NCI-H1092 treated with DMSO at 0.1 percent for 48 hours (cell line): ENCODE measurements at regions not wholly inside any gene's neighbourhood (a gene's known extent, or its start where the extent isn't known, plus 50 kb on each side); places are given as distances from the start of the nearest gene placed in this dataset.
"Not testable (repeated sequence)": the region's sequence is repeated elsewhere in the genome, so short reads cannot be mapped to it uniquely, and the experiment has no call there.

Experiments
- DNase-seq: peaks from one replicate; lab custom pipeline; 2025; lab: John Stamatoyannopoulos, UW

GRCh38 chr17:71782021-71782420 is 338.8 kb upstream of the SOX9 start:
- not testable (repeated sequence) for DNase-seq

- DNase-seq: no peak
Observed at GRCh38 chr17:71790791-71791190, 330.0 kb upstream of the SOX9 start.

GRCh38 chr17:71791311-71791710 is 329.5 kb upstream of the SOX9 start:
- no peak for DNase-seq

DNA sequence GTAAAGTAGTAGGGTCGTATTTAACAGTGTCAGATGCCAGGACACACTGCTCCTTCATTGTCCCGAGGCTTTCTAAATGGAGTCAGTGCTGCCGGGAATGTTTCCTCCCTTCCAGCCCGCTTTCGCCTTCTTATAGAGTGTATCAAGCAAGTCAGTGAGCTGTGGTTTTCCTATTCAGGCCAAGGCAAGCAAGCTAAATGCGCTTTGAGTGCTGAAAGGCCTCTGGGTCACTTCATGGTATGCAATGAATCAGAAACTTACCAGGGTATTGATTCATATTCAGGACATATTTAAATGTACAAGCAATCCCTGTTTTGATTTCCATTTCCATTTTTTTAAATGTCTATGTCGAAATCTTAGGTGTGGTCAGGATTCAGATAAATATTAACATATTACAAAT is 327.9 kb upstream of the SOX9 start:
- DNase-seq: no peak

GRCh38 chr17:71793518-71793917 is 327.3 kb upstream of the SOX9 start:
- no peak for DNase-seq

DNA sequence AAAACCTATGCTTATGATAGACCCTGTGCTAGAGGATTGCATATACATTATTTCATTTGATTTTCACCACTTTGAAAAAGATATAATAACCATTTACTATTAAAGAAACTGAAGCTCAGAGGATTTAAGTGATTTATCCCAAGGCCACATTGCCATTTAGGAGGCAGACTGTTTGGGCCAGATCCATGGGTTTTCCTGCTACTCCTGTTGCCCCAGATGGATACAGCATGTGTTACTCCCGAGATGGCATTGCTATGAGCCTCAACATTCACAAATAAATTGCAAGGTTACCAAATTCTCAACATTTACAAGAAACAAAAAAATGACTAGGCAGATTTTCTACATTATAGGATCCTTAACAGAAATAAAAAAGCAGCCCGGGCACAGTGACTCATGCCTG is 322.1 kb upstream of the SOX9 start:
- no peak for DNase-seq

DNA sequence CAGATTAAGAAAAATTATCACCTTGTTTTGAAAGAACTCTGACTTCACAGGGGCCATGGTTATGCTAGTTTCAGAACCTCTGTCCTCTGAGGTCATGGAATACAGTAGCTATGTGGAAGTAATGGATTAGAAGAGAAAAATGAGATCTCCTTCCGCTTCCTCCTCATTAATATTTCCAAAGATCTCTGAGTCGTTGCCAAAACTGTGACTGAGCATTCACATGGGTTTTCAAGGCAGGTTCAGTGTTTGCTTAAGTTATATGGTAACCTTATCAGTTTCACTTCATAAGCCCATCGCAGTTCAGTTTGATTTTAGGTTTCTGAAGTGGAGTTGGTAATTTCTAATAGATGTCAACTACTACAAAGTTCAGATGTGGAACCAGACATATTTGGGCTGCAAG is 321.2 kb upstream of the SOX9 start:
- no peak for DNase-seq

DNA sequence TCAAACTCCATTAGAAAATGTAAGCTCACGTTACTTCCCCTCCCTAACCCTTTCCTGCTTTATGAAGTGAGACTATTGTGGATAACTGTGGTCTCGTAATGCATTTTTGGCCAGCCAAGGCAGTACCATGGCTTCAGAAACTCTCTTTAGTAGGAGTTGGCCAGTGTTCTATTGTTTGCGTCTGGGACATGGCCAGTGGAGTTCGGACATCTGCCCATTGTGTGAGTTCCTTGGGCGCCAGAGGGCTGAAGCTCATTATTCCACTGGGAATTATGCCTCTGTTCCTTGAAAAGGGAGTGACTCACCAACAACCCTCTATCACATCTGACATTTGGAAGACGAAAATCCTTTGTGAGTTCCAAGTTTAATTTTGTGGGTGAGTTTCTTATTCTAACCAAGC is 319.5 kb upstream of the SOX9 start:
- DNase-seq: no peak

GRCh38 chr17:71802663-71803062 is 318.2 kb upstream of the SOX9 start:
- no peak for DNase-seq

- DNase-seq: no peak
Observed at GRCh38 chr17:71803656-71804284, 317.1 kb upstream of the SOX9 start.

GRCh38 chr17:71809537-71809936 is 311.3 kb upstream of the SOX9 start:
- DNase-seq: no peak

DNA sequence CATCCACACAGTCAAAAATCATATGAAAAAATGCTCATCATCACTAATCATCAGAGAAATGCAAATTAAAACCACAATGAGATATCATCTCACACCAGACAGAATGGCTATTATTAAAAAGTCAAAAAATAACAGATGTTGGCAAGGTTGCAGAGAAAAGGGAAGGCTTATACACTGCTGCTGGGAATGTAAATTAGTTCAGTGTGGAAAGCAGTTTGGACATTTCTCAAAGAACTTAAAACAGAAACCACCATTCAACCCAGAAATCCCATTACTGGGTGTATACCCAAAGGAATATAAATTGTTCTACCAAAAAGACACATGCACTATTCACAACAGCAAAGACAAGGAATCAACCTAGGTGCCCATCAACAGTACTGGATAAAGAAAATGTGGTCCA is 307.0 kb upstream of the SOX9 start:
- DNase-seq: not testable (repeated sequence)

DNA sequence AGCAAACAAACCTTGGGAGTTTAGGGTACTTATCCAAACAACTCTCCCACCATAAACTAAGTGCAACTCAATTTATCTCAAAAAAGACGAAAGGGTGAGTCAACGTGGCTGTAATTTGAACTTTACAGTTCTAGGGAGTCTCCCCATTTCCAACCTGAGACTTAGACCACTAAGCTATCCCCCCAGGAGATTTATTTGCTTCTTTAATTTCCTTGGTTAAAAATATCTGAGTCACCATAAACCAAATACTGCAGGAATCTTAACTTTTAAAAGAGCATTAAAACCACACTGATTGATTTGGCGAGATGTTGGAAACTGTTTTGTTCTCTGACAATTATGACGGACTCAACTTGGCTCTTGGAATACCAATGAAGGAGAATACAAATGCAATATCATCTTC is 299.3 kb upstream of the SOX9 start:
- DNase-seq: no peak

- DNase-seq: no peak
Observed at GRCh38 chr17:71824671-71825070, 296.1 kb upstream of the SOX9 start.

DNA sequence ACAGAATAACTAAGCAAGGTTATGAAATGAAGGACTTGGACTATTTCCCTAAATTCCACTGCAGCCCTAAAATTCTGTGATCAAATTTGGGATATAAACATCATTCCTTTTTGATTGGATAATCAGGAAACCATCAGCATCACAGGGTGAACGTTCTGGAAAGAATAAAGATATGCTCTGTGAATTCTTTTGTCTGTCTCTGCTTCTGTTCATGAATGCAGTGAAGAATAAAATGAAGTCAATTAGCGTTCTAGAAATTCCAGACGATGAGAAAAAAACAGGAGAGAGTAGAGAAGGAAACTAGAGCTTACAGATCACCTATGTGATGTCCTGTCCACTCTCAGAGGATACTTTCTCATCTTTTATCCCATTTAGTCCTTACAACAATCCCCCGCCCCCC is 295.1 kb upstream of the SOX9 start:
- DNase-seq: no peak

DNA sequence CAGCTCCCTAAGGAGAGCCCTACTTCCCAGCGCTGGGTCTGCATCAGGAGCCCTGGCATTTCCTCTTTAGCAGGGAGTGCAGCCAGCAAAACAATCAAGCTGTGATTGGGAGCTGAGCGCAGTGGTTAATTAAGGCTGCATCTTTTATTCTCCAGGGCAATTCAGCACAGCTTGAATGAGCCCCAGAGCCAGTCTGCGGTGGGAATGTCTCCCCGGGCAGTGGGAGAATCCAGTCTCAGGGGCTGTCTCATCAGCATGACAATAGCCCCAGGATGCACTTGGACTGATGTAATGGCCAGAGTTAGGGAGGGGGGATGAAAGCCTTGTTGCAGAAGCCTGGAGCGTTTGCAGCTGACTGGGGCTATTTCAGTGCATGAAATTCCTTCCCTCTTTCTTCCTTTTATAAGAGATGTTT is 292.6 kb upstream of the SOX9 start:
- DNase-seq: peak; percentile 62

- no peak for DNase-seq
Observed at GRCh38 chr17:71830866-71831265, 290.0 kb upstream of the SOX9 start.

- DNase-seq: no peak
Observed at GRCh38 chr17:71842986-71843385, 277.8 kb upstream of the SOX9 start.

- DNase-seq: no peak
Observed at GRCh38 chr17:71845337-71845736, 275.5 kb upstream of the SOX9 start.

DNA sequence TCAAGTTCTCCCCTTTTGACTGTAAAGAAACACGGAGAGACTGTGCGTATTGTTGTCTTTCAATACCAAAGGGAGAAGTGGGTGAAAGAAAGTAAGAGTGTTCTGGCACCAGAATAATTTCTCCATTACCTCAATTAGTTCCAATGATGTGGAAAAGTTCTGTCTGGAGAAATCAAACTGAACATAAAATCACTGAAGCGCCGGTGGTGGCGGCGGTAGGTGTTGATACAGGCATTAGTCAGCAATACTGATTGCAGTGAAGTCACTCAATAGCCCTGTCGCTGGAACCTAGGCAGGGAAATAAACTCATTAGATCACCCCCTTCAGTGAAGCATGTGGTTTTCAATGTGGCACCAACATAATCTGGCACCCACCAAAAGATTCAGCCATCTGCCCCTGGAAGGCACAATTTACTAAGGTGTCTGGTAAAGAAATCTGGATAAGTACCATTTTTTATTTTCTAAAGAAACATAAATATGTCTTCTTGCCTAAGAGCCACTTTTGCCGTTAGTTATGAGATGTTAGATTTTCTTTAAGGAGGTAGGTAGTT is 274.2 kb upstream of the SOX9 start:
- no peak for DNase-seq

- DNase-seq: no peak
Observed at GRCh38 chr17:71849783-71850768, 270.7 kb upstream of the SOX9 start.

GRCh38 chr17:71850812-71851211 is 270.0 kb upstream of the SOX9 start:
- DNase-seq: no peak

DNA sequence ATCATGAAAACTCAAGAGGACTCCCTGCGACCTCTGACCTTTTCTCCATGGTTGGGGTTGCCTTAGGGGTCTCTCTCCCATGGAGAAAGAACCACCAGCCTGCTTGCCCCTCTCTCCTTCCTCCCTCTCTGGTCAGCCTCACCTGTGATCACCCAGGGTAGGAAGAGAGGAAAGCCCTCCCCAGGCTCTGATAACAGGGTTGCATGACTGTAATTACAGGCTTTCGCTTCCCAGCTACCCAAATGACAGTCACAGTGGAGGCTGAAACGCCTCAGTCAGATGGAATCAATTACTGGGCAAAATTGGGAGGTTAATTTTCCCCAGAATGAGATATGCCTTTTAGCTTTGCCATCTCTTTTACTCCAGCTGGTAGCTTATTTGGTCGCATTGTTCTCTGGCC is 265.8 kb upstream of the SOX9 start:
- DNase-seq: no peak
